Uterus (tissue), 2 donors: ENCODE measurements at regions not wholly inside any gene's neighbourhood (a gene's known extent, or its start where the extent isn't known, plus 50 kb on each side); places are given as distances from the start of the nearest gene placed in this dataset.

ENCODE experiments used
- POLR2A ChIP-seq, 2 donors: fragments of 450-650 bp; IDR thresholded peaks; one replicate each; pipeline ENCODE4 v1.6.1; 2016; ENCODE audit warnings: antibody characterized with exemption in 2 of 2, mild to moderate bottlenecking in 1 of 2, moderate library complexity in 1 of 2
- TF ChIP-seq, protein P1 (sequence below), 4 experiments: fragments of 200-600 bp in 2 of 4; fragments of 450-650 bp in 2 of 4; sonication (generic) in 2 of 4; IDR thresholded peaks; one replicate each; pipeline ENCODE4 v1.5.1; 2016 to 2019; ENCODE audit warnings: antibody characterized with exemption in 4 of 4, mild to moderate bottlenecking in 2 of 4, moderate library complexity in 1 of 4

DNA sequence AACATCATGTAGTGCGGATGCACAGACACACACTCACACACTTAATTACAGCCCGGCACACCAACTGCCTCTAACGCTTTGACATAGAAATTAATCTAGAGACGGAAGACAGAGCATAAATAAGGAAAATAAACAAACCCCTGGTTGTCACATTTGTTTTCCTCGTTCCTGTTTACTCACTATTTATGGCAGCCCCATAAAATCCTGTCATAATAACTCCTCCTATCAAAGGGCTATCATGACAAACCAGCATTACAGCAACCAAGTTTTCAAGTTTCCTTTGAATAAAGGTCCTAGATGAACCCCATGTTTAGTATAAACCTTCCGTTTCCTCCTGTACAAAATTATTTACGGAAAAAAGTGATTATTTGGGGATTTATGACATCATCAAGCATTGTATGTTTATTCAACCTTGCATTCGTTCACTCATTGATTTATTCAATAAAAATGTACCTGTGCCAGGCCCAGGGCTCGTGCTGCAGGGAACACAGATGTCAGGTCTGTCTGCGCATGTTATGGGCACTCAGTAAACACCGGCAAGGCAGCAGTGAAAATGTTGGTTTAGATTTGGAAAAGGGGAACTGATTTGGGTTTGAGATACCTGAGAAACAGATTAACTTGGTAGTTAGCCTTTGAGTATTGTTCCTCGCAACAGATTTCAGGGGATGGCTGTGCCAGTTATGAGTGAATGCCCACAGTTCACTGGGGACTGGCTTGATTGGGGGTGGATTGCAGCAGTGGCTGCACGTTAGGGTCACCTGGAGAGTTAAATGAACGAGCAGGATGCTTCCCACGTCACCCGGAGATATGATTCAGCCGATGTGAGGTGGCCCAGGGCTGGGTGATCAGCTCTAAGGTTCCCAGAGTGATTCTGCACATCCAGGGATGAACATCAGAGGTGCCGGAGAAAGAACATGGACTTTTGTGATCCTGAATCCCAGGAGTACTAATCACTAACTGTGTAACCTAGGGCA lies 295.3 kb upstream of the FOXQ1 start:
- no peak for TF ChIP-seq POLR2A (IDR thresholded peaks at IDR 0.05)
- TF ChIP-seq, protein P1, sequence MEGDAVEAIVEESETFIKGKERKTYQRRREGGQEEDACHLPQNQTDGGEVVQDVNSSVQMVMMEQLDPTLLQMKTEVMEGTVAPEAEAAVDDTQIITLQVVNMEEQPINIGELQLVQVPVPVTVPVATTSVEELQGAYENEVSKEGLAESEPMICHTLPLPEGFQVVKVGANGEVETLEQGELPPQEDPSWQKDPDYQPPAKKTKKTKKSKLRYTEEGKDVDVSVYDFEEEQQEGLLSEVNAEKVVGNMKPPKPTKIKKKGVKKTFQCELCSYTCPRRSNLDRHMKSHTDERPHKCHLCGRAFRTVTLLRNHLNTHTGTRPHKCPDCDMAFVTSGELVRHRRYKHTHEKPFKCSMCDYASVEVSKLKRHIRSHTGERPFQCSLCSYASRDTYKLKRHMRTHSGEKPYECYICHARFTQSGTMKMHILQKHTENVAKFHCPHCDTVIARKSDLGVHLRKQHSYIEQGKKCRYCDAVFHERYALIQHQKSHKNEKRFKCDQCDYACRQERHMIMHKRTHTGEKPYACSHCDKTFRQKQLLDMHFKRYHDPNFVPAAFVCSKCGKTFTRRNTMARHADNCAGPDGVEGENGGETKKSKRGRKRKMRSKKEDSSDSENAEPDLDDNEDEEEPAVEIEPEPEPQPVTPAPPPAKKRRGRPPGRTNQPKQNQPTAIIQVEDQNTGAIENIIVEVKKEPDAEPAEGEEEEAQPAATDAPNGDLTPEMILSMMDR (IDR thresholded peaks at IDR 0.05) = no peak
